ENCODE measurements at regions not wholly inside any gene's neighbourhood (a gene's known extent, or its start where the extent isn't known, plus 50 kb on each side); places are given as distances from the start of the nearest gene placed in this dataset.

DNA sequence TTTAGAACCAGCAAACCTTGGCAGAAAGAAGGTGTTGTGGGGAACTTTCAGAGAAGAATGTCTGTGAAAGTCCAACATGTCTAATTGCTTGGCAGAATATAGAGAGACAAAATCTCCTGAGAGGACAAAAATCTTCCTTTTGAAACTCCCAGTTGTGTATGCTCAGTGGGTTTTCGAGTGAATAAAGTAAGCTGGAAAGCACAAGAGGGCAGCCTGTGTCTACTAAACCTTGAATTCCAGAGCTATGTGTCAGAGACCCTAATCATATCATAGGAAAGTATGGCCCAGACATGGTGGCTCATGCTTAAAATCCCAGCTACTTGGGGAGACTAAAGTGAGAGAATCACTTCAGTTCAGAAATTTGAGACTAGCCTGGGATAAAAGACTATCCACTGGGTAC is 661.2 kb downstream of the SLC16A7 start:
- no peak for DNase-seq

DNA sequence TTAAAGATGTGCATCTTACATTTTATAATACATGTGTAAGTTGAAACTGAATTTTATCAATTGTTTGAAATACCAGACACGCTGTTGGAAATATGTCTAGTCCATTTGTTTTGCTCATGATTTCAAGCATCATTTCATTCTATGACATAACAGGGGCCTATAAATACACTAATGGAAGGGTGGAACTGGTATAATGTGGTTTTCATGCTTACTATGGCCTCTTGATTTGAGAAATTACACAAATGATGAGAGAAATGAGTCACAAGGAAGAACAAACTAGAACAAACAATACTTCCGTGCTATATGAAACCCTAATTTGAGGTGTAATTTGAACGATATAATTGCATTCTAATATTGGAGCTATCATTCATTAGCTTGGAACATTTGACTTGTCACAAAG is 663.4 kb downstream of the SLC16A7 start:
- DNase-seq: no peak

DNA sequence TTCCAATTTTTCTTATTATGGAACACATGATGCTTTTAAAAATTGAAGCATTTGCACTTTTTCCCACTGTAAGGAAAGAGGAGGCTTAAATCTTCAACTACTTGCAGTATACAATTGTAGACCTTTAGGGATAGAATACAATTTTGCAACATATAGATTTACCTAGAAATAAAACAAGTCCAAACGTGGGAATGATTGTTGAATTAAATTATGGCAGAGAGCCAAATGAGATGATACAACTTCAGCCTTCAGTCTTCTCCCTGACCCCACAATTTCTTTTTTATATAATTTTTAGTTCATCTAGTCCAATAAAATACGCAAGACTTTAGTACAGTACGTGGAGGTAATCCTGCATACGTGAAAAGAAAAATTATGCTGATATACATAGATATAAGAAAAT is 666.5 kb downstream of the SLC16A7 start:
- no peak for DNase-seq

- no peak for DNase-seq
Observed at GRCh38 chr12:60263161-60263560, 667.3 kb downstream of the SLC16A7 start.

- DNase-seq: no peak
Observed at GRCh38 chr12:60263836-60264493, 668.1 kb downstream of the SLC16A7 start.

GRCh38 chr12:60265741-60266140 is 669.9 kb downstream of the SLC16A7 start:
- no peak for DNase-seq

- DNase-seq: no peak
Observed at GRCh38 chr12:60266381-60266852, 670.6 kb downstream of the SLC16A7 start.

GRCh38 chr12:60269611-60270269 is 673.9 kb downstream of the SLC16A7 start:
- no peak for DNase-seq

DNA sequence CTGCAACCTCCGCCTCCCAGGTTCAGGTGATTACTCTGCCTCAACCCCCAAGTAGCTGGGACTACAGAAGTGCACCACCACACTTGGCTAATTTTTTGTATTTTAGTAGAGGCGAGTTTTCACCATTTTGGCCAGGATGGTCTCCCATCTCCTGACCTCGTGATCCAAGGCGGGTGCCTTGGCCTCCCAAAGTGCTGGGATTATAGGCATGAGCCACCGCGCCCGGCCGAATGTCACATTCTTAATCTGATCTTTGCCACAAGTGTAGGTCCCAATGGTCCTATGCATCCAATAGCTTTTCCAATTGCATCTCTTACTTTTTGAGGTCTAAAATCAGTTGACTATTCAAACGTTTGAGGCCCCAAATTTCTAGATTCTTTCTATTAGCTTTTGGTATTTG is 676.0 kb downstream of the SLC16A7 start:
- no peak for DNase-seq

GRCh38 chr12:60278209-60278608 is 682.4 kb downstream of the SLC16A7 start:
- no peak for DNase-seq

DNA sequence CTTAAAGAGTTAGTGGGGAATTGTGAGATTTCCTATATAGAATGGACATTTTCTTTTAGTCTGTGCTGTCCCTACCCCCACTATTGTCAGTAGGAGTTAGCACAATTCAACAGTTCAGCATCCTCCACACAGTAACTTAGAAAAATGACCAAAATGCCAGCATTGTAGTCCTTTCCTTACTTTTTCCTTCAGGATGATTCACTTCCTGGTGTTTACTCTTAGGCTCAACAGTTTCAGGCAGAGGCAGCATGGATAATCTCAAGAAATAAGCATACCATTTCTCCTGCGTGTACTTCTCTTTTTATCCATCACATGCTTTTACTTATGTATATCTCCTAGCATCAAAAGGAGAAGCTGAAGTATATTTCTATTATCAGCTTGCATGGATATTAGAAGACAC is 683.4 kb downstream of the SLC16A7 start:
- no peak for DNase-seq

- no peak for DNase-seq
Observed at GRCh38 chr12:60281522-60281921, 685.7 kb downstream of the SLC16A7 start.

- DNase-seq: no peak
Observed at GRCh38 chr12:60290532-60290931, 694.7 kb downstream of the SLC16A7 start.

DNA sequence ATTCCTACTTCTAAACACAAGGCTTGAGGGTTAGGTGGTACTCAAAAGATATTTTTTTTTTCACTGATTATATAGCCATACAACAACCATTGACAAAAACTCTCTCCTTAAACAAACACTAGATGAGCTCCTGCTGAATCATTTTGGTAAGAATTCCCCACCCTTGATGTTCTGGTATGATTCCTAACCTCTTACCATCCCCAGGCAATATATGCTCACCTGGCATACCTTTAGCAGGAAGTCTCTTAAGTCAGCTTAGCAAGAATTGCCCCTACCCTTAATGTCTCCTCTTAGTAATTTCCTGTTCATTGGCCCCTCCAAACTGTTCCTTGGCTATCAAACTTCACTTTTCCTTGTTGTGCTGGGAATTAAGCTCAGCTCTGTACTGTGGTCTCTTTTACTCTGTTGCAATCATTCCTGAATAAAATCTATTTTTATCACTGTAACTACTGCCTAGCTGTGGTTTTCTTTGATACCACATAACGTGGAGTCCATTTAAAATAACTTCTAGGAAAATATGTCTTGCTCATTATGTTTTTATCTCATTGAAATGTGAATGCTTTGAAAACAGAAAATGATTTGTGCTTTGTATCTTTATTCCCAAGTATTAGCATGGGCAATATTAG is 712.6 kb downstream of the SLC16A7 start:
- DNase-seq: no peak

GRCh38 chr12:60311940-60312339 is 716.1 kb downstream of the SLC16A7 start:
- DNase-seq: no peak

GRCh38 chr12:60317361-60317760 is 721.5 kb downstream of the SLC16A7 start:
- DNase-seq: no peak

DNA sequence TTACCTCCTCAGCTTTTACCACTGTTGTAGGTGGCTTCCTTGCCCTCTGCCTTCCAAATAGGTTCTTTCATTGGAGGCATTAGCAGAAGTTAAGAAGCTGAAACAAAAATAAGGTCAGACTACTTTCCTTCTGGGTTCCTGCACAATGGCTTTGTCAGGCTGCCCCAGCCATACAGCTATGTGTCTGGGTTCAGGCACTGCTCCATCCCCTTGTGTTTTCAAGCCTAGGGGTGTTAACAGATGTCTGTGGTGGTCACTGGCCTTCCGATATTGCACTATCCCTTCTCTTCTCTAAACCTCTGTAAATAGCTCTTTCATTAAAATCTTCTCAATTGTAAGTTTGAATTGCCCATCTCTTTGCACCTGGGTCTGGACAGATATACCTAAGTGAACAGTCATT is 728.9 kb downstream of the SLC16A7 start:
- DNase-seq: no peak

- no peak for DNase-seq
Observed at GRCh38 chr12:60333461-60333860, 737.6 kb downstream of the SLC16A7 start.

GRCh38 chr12:60335745-60336144 is 739.9 kb downstream of the SLC16A7 start:
- no peak for DNase-seq

GRCh38 chr12:60337839-60338549 is 742.2 kb downstream of the SLC16A7 start:
- DNase-seq: no peak

DNA sequence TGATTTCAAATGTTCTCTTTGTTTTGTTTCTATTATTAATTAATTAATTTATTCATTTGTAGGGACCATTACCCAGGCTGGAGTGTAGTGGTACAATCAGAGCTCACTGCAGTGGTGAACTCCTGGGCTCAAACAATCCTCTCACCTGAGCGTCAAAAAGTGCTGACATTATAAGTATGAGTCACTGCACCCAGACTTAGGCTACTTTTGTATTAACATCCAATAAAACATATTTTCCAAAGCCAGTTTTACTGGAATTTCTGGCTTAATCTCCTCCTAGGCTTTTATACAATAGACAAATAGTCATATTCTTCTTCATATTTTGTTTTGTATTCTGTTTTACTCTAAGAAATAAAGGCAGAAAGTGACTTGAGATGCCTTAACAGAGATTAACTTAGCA is 749.6 kb downstream of the SLC16A7 start:
- no peak for DNase-seq

DNA sequence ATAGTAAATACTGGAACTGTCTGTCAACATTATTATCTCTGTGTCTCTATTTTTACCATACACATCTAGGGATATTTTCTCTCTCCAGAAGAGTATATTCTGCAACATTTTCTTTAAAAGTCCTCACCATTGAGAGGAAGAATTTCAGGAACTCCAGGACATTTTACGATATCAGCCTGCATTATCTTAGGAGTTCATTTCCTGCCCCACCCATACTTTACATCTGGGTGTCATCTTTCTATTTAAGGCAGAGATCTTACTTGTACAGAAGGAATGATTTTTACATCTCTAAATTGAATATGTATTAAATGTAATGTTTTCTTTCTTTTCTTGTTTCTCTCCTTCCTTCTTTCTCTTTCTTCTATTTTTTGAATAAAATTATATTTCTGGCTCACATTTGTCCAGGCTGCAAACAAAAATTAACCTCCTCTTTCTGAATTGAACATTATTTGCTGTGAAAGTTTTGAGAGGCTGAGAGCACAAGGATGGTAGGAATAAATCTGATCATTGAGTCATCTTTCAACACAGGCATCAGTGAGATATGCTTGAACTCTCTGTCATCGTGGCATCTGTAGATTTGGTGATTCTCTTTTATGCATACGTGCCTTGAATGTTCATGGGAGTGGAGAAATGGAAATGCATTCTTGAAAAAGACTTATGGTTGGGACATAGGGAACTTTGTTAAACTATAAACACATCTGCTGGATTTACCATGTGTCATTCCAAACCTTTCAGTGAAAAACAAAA is 753.6 kb downstream of the SLC16A7 start:
- DNase-seq: no peak

DNA sequence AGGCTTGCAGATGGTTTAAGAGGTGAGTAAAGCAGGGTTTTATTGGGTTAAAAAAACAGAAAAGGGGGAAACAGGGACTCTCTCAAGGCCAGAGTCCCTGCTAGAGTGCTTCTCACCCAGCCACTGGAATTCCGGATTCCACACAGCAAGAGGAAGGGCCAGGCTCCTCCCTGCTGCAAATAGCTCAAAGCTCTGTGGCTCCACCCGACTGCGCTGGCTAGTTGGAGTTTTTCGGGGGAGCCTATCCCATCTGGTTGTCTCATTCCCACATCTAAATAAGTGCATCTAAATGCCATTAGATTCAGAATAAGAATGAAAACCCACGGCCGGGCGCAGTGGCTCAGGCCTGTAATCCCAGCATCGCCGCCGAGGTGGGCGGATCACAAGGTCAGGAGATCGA is 791.5 kb downstream of the SLC16A7 start:
- DNase-seq: no peak

Data from inflammatory macrophage treated with lipopolysaccharide for 1 hour (primary cell).